K562 (cell line): ENCODE measurements at regions not wholly inside any gene's neighbourhood (a gene's known extent, or its start where the extent isn't known, plus 50 kb on each side); places are given as distances from the start of the nearest gene placed in this dataset.

Source experiments
- GATAD2B ChIP-seq: fragments of 450-650 bp; IDR thresholded peaks from 2 replicates; pipeline ENCODE4 v1.6.1; 2017; ENCODE audit warnings: mild to moderate bottlenecking, borderline replicate concordance
- HOXB6 ChIP-seq: fragments of 250-450 bp; sonication (Bioruptor Pico); IDR thresholded peaks from 2 replicates; pipeline ENCODE4 v1.5.1; 2022; ENCODE audit warnings: mild to moderate bottlenecking, borderline replicate concordance
- MBD2 ChIP-seq: sonication (generic); IDR thresholded peaks from 2 replicates; pipeline ENCODE4 v1.6.1; 2016; ENCODE audit warnings: low read depth, borderline replicate concordance
- NFIC ChIP-seq: fragments of 450-650 bp; IDR thresholded peaks from 2 replicates; pipeline ENCODE4 v1.6.1; 2017; ENCODE audit warnings: mild to moderate bottlenecking, inconsistent platforms
- RHOXF2B ChIP-seq: fragments of 250-450 bp; sonication (Bioruptor Pico); conservative IDR thresholded peaks from 2 replicates; pipeline ENCODE4 v1.5.1; 2021
- SIX5 ChIP-seq, 2 experiments: IDR thresholded peaks; 2 replicates each; pipeline ENCODE4 v1.6.1; 2011; ENCODE audit warnings: low read length in 2 of 2, borderline replicate concordance in 1 of 2, low read depth in 1 of 2, mild to moderate bottlenecking in 1 of 2, moderate library complexity in 1 of 2; ENCODE audit not compliant: insufficient read depth in 1 of 2
- SP1 ChIP-seq: sonication (generic); formaldehyde crosslinking; IDR thresholded peaks from 2 replicates; pipeline ENCODE4 v1.8.1; 2022; ENCODE audit warnings: mild to moderate bottlenecking, missing genetic modification reagents
- TF ChIP-seq, protein P1 (sequence below): fragments of 150-350 bp; conservative IDR thresholded peaks from 2 replicates; pipeline ENCODE4 v1.6.1; 2014; ENCODE audit warnings: low read length
- TF ChIP-seq, protein P2 (sequence below): fragments of 450-650 bp; formaldehyde crosslinking; IDR thresholded peaks from 2 replicates; pipeline ENCODE4 v1.4.0; 2020; ENCODE audit warnings: mild to moderate bottlenecking, mixed read lengths
- TF ChIP-seq, protein P3 (sequence below): IDR thresholded peaks from 2 replicates; pipeline ENCODE4 v1.6.1; 2012; ENCODE audit warnings: low read depth, low read length, improper control_type of control experiment, borderline replicate concordance

DNA sequence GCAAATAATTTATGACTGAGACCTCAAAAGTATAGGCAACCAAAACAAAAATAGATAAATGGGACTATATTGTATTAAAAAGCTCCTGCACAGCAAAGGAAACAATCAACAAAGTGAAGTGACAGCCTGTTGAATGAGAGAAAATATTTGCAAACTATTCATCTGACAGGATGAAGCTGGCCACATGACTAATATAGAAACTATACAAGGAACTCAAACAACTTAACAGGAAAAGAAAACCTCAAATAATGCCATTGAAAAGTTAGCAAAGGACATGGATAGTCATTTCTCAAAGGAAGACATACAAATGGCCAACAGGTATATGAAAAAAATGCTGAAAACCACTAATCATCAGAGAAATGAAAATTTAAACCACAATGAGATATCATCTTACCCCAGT lies 245.1 kb downstream of the STK31 start (continued):
- TF ChIP-seq, protein P1, sequence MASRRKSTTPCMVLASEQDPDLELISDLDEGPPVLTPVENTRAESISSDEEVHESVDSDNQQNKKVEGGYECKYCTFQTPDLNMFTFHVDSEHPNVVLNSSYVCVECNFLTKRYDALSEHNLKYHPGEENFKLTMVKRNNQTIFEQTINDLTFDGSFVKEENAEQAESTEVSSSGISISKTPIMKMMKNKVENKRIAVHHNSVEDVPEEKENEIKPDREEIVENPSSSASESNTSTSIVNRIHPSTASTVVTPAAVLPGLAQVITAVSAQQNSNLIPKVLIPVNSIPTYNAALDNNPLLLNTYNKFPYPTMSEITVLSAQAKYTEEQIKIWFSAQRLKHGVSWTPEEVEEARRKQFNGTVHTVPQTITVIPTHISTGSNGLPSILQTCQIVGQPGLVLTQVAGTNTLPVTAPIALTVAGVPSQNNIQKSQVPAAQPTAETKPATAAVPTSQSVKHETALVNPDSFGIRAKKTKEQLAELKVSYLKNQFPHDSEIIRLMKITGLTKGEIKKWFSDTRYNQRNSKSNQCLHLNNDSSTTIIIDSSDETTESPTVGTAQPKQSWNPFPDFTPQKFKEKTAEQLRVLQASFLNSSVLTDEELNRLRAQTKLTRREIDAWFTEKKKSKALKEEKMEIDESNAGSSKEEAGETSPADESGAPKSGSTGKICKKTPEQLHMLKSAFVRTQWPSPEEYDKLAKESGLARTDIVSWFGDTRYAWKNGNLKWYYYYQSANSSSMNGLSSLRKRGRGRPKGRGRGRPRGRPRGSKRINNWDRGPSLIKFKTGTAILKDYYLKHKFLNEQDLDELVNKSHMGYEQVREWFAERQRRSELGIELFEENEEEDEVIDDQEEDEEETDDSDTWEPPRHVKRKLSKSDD: no peak
- TF ChIP-seq NFIC: no peak
- no peak for TF ChIP-seq MBD2
- TF ChIP-seq, protein P2, sequence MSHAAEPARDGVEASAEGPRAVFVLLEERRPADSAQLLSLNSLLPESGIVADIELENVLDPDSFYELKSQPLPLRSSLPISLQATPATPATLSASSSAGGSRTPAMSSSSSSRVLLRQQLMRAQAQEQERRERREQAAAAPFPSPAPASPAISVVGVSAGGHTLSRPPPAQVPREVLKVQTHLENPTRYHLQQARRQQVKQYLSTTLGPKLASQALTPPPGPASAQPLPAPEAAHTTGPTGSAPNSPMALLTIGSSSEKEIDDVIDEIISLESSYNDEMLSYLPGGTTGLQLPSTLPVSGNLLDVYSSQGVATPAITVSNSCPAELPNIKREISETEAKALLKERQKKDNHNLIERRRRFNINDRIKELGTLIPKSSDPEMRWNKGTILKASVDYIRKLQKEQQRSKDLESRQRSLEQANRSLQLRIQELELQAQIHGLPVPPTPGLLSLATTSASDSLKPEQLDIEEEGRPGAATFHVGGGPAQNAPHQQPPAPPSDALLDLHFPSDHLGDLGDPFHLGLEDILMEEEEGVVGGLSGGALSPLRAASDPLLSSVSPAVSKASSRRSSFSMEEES (CRISPR knock-in tag): no peak
- TF ChIP-seq SP1 (CRISPR knock-in tag): no peak
- no peak for TF ChIP-seq RHOXF2B (CRISPR knock-in tag)
- TF ChIP-seq HOXB6 (CRISPR knock-in tag): no peak
- TF ChIP-seq, protein P3, sequence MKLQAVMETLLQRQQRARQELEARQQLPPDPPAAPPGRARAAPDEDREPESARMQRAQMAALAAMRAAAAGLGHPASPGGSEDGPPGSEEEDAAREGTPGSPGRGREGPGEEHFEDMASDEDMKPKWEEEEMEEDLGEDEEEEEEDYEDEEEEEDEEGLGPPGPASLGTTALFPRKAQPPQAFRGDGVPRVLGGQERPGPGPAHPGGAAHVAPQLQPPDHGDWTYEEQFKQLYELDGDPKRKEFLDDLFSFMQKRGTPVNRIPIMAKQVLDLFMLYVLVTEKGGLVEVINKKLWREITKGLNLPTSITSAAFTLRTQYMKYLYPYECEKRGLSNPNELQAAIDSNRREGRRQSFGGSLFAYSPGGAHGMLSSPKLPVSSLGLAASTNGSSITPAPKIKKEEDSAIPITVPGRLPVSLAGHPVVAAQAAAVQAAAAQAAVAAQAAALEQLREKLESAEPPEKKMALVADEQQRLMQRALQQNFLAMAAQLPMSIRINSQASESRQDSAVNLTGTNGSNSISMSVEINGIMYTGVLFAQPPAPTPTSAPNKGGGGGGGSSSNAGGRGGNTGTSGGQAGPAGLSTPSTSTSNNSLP: no peak
- no peak for TF ChIP-seq GATAD2B
- no peak for TF ChIP-seq SIX5 (IDR thresholded peaks at IDR 0.05; ENCODE audit: borderline replicate concordance in 1 of 2, insufficient read depth in 1 of 2, low read depth in 1 of 2, low read length in 2 of 2)
